HUDEP-2 (cell line): ENCODE measurements at regions not wholly inside any gene's neighbourhood (a gene's known extent, or its start where the extent isn't known, plus 50 kb on each side); places are given as distances from the start of the nearest gene placed in this dataset.
A peak's percentile ranks its signal among the peaks of the same experiment; 100 is the strongest.
"Not testable (repeated sequence)": the region's sequence is repeated elsewhere in the genome, so short reads cannot be mapped to it uniquely, and the experiment has no call there.

Source experiments
- DNase-seq, 76 experiments: peaks; one replicate each; lab custom pipeline; 2025; ENCODE audit not compliant: unreplicated experiment in 76 of 76; lab: John Stamatoyannopoulos, UW

DNA sequence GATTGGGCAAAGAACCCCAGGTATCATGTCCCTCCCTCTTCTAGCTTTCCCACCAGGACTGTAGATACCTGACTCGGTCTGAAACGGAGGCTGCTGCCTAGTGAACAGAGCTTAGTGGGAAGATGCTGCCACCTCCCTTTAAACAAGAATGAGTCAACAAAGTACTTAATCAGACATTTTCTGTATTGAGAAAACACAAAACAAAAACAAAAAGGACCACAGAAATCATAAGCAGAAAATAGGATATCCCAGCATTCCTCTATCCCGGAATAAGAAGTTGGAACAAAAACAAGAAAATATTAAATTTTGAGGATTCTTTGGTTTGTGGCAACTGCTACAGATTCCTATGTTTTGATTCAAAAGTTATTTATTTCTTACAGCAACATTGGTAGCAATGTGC, 51.7 kb upstream of the COL8A1 start:
- no peak for DNase-seq

DNA sequence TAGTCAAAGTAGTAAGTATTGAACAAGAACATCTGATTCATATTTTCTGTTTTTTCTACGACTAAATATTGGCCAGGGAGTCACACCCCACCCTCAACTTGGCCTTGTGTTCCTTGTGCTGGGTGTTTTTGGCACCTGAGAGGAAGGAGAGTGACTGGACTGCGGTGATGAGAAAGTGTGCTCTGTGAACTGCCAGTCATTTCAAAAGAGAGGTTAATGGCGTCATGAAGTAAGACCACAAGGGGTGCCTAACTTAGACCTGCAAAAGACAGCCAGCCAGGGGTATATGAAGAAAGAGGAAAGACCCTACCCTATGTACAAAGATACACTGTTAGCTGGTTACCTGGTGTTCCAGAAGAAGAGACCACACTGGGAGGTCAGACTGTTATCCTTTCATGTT, 58.4 kb upstream of the COL8A1 start:
- no peak for DNase-seq

GRCh38 chr3:99579246-99579645, 59.1 kb upstream of the COL8A1 start:
- no peak for DNase-seq

GRCh38 chr3:99578339-99578970, 59.9 kb upstream of the COL8A1 start:
- DNase-seq, result no peak

DNA sequence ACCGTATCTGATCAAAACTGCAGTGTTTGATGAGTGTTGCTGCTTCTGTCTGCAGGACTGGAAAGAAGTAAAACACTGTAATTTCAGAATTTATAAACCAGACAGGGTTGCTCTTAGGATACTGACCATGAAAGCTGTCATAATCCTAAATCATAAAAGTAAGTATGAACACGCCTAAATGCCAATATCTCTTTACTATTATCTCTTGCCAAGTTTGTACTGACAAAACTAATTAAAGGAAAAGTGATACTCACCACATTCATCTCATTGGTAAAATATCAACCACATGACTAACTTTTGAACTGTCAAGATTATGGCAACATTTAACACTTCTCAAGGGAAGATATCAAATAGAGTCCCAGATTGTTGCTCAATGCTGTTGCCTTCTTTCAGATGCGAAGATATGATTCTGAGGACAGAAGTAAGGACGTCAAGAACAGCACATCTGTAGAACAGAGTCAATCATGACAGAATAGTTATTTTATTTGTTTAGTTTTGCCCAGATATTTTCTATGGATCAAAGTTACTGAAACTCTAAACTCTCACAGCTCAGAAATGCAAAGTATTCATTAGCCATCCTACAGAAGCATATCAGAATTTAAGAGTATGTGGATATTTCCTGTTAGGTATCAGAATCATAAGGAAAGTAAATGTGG, 61.4 kb upstream of the COL8A1 start:
- no peak for DNase-seq

DNA sequence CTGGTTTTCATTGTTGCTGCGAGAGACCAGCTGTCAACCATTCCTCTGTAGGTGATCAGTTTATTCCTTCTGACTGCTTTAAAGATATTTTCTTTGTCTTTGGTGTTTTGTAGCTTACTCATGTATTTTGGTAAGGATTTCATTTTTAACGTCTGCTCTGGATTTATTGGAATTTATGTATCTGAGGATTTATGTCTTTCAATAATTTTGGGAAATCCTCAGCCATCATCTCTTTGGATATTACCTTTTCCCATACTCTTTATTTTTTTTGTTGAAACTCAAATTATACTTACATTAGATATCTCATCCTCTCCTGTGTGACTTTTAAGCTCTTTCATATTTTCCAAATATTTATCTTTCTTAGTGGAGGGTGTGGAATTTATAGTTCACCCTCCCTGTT, 62.7 kb upstream of the COL8A1 start:
- no peak for DNase-seq

DNA sequence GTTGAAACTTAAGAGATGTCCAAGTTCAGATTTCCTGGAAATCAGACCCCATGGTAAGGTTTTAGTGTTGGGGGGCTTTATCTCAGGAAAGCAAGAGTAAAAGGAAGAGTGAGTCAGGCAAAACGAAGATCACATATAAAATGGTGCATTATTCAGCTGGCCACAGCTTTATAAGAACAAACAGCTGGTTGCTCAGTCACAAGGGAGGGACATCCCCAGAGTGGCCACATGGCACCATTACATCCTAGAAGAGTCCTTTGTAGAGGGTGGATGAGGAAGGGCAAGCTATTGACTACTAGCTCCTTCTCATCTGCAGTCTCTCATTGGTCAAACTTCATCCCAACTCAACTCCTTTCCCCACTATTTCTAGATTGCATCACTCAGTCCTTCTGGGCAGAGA, 68.3 kb upstream of the COL8A1 start:
- no peak for DNase-seq

- no peak for DNase-seq
Measured at GRCh38 chr3:99568663-99569335, 69.6 kb upstream of the COL8A1 start.

DNA sequence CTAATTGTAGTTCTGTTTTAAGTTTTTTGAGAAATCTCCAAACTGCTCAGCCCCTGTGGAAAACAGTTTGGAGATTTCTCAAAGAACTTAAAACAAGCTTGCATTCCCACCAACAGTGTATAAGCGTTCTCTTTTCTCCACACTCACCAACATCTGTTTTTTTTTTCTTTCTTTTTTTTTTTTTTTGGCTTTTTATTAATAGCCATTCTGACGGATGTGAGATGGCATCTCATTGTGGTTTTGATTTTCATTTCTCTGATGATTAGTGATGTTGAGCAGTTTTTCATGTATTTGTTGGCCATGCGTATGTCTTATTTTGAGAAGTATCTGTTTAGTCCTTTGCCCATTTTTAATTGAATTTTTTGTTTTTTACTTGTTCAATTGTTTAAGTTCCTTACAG, 73.1 kb upstream of the COL8A1 start:
- DNase-seq, result no peak

- DNase-seq, result no peak
Measured at GRCh38 chr3:99562990-99563607, 75.3 kb upstream of the COL8A1 start.

DNA sequence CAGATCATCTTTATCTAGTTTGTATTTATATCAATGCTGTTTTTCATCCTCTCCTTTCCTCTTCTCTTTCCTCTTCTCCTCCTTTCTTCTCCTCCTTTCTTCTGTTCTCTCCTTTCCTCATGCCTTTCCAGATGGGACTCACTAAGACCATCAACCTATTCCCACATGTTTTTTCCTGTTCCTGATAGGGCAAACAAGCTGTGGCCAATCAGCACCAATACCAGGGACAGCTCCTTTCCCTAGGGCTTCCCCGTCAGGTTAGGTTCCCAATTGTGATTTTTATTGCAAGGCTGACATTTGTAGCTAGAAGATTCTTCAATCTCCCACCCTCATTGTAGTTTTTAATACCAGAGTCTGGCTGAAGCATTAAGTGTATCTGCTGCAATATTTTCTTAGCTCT, 76.3 kb upstream of the COL8A1 start:
- DNase-seq, result peak in 1 of 76 experiments; percentile 1

DNA sequence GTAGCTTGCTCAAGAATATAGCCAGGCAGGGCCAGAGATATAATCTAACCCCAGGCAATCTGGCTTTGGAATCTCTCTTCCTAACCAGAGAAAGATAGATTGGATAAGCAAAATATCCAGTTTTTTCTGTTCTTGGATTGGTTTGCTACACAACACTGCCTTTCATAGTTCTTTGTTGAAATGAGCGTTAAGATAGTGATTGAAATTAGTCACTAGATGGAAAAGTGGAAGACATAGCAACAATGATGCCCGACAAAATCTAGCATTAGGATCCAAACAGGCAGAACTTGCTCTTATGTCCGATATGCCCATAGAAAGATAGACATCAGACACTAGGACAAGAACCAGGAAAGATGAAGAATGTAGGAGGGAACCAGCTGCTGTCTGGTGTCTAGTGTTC, 77.3 kb upstream of the COL8A1 start:
- no peak for DNase-seq

DNA sequence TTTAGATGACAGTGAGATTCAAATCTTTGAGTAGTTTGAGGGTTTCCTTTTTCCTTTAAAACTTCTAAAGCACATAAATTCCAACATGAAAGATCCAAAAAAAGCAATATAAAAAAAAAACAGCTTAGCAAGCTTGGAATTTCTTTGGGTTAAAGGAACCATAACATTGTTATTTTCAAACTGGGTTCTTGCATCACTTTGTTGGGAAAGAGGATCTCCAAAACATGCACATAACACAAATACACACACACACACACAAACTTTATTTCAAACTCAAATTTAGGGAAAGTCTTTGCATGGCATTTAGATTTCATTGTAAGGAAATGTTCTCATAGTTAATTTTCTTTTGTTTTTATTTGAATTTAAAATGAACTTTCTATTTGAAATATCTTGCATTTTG, 79.2 kb upstream of the COL8A1 start:
- no peak for DNase-seq

- not testable (repeated sequence) for DNase-seq
Measured at GRCh38 chr3:99555885-99556284, 82.5 kb upstream of the COL8A1 start.

DNA sequence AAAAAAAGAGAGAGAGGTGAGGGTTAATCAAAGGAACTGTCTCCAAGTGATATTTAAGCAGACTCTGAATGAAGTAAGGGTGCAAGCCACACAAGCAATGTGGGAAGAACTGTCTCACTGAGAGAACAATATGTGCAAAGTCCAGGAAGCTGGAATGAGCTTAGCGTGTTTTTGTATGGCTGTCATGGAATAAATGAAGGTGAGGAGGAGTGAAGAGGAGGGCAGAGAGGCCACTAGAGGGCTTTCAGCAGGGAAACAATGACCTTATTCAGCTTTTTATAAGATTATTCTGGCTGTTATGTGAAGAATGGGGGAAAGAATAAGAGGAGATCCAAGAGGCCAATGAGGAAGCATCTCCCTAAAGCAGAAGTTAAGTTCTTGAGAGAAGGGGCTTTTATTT, 86.9 kb upstream of the COL8A1 start:
- no peak for DNase-seq

DNA sequence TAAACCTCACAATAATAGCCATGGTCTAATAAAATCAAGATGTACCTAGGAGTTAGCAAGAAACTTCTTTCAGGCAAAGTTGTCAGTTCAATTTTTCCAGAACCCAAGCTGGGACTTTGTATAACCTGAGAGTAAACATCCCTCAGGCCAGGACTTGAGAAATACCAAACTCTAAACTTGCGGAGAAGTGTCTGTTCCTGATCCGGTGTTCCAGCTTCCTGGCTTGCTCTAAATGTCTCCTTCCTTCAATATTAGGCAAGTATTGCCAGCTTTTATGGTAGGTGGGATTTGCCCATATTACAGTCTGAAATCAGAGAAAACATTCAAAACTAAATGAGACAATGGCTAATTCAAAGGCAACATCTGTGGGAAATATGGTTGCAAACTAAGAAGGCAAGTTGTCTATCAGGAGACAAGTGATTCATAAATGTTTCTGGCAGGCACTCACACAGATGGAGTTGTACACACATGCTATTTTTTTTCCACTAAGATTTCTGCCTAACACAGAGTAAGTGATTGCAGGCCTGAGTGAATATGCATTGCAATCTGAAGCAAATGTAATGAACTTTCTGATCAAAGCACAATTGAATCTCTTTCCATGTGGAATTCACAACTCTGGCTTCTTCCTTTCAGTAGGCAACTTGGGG, 88.3 kb upstream of the COL8A1 start:
- no peak for DNase-seq

- no peak for DNase-seq
Measured at GRCh38 chr3:99549220-99549619, 89.2 kb upstream of the COL8A1 start.

- no peak for DNase-seq
Measured at GRCh38 chr3:99548674-99549073, 89.7 kb upstream of the COL8A1 start.

GRCh38 chr3:99545941-99546580, 92.3 kb upstream of the COL8A1 start:
- DNase-seq, result no peak

DNA sequence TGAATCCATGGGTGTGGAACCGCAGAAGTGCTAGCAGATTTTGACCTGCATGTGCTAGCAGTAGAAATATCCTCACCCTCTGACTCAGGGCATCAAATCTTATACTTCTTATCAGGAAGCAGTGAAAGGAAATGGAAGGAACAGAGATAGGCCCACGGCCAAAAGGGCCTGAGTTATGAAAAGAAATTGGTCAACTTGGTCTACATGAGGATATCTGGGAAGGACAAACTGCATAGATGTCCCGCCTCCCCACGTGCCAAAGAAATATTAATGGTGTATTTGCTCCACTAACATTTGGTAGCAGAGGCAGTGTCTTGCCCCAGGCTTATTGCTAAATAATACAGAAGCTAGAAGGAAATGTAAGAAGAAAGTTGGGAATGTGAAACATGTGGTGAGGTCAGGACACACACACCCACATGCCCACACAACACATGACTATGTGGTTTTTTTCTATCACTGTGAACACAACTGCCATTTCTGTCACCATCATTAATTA, 93.6 kb upstream of the COL8A1 start:
- DNase-seq, result peak in 1 of 76 experiments; percentile 0

- DNase-seq, result no peak
Measured at GRCh38 chr3:99543796-99544195, 94.6 kb upstream of the COL8A1 start.
